ENCODE measurements at regions not wholly inside any gene's neighbourhood (a gene's known extent, or its start where the extent isn't known, plus 50 kb on each side); places are given as distances from the start of the nearest gene placed in this dataset.

GRCh38 chr9:135241381-135242048 is 154.0 kb downstream of the OLFM1 start:
- H4K91ac ChIP-seq (ENCODE audit: insufficient read depth, low read depth, low read length) = no peak overlapping the region
- H3K79me1 ChIP-seq (ENCODE audit: low read depth in 1 of 2, low read length in 2 of 2) = no peaks in the 10 kb centered on the region
- H3K4me1 ChIP-seq (ENCODE audit: control insufficient read depth, insufficient read depth, low read length) = no peaks in the 10 kb centered on the region
- no peak overlapping the region for H4K5ac ChIP-seq (ENCODE audit: low read depth, low read length)
- ChIA-PET POLR2A (ENCODE audit: unreplicated experiment) (no interaction called here), CTCF (no interaction called here)
- H3K36me3 ChIP-seq (ENCODE audit: control insufficient read depth, insufficient read depth, low read length) = no peaks in the 10 kb centered on the region
- H3K56ac ChIP-seq (ENCODE audit: extremely low read depth, insufficient read depth, low read length) = no peak overlapping the region
- H3K9me1 ChIP-seq (ENCODE audit: insufficient read depth, low read length) = no peaks in the 10 kb centered on the region
- H2AK9ac ChIP-seq (replicated peaks; ENCODE audit: low read depth, low read length, poor library complexity) = no peak overlapping the region
- no peak overlapping the region for H2BK15ac ChIP-seq (ENCODE audit: low read depth, low read length)
- ATAC-seq (ENCODE audit: low read depth) (no peak), DNase-seq (no peak)
- peaks cover 32% of the 10 kb centered on the region for H3K9me3 ChIP-seq (ENCODE audit: control insufficient read depth, insufficient read depth, low read length)
- H3K4me2 ChIP-seq (ENCODE audit: low read depth, low read length) = no peak overlapping the region
- H2BK120ac ChIP-seq (ENCODE audit: low read depth, low read length) = no peak overlapping the region
- H3K18ac ChIP-seq (ENCODE audit: low read depth, low read length) = no peak overlapping the region
- H4K8ac ChIP-seq (ENCODE audit: low read depth in 2 of 2, low read length in 2 of 2) = no peak overlapping the region
- intact Hi-C loops (cut with micrococcal nuclease) (no loop called here), in situ Hi-C loops (cut with MboI; ENCODE audit: low sequenced_read_pairs) (no loop called here), dilution Hi-C loops (cut with HindIII; ENCODE audit: low sequenced_read_pairs, unreplicated experiment) (no loop called here)
- no peak overlapping the region for H3K4ac ChIP-seq (ENCODE audit: low read depth, low read length)
- H3K9ac ChIP-seq (ENCODE audit: low read depth, low read length) = no peak overlapping the region
- H3K14ac ChIP-seq (replicated peaks; ENCODE audit: low read depth, low read length) = no peak overlapping the region
- no peak overlapping the region for H2BK20ac ChIP-seq (ENCODE audit: low read depth, low read length)
- H2AK5ac ChIP-seq (ENCODE audit: low read depth, low read length) = no peak overlapping the region
- no peak overlapping the region for H3K23ac ChIP-seq (ENCODE audit: low read depth, low read length)
- no peak overlapping the region for H2BK5ac ChIP-seq (ENCODE audit: low read depth, low read length, poor library complexity, severe bottlenecking)
- no peak overlapping the region for H3K4me3 ChIP-seq (ENCODE audit: insufficient read depth, low read depth, low read length)
- no peaks in the 10 kb centered on the region for H4K20me1 ChIP-seq (ENCODE audit: insufficient read depth, low read length)
- 77% methylated on average over 12 of the region's 19 CpGs; no CpG with 5 or more reads in 1 of the 2 experiments for WGBS, 2 experiments (ENCODE audit: extremely low coverage in 2 of 2, insufficient read length in 1 of 2)
- H2AFZ ChIP-seq (replicated peaks; ENCODE audit: low read length, poor library complexity) = no peak overlapping the region
- no peak overlapping the region for H3K27ac ChIP-seq (ENCODE audit: insufficient read depth, low read length)
- H3K27me3 ChIP-seq (ENCODE audit: control insufficient read depth, insufficient read depth, low read length) = no peaks in the 10 kb centered on the region
- no peak for TF ChIP-seq MAZ (IDR thresholded peaks at IDR 0.05; ENCODE audit: borderline replicate concordance, low read depth, low read length)
- BruUV-seq (replicated peaks) = no TSS peak

Data from IMR-90 (cell line).